GM08714 (cell line): ENCODE measurements at regions not wholly inside any gene's neighbourhood (a gene's known extent, or its start where the extent isn't known, plus 50 kb on each side); places are given as distances from the start of the nearest gene placed in this dataset.
"Not testable (repeated sequence)": the region's sequence is repeated elsewhere in the genome, so short reads cannot be mapped to it uniquely, and the experiment has no call there.

Experiments used
- H3K4me3 ChIP-seq: fragments of 200-500 bp; sonication (Bioruptor generic); 2 replicates; pipeline ENCODE4 v1.5.1; 2014; ENCODE audit warnings: mild to moderate bottlenecking, low read length, inconsistent platforms
- ZNF274 ChIP-seq: IDR thresholded peaks from 2 replicates; pipeline ENCODE4 v1.6.1; 2012; ENCODE audit warnings: mild to moderate bottlenecking, low read depth, low read length

- no peak overlapping the region for H3K4me3 ChIP-seq
- no peak for TF ChIP-seq ZNF274
These were observed 72.1 kb upstream of the EPB41L1 start for GRCh38 chr20:36082315-36082915.

GRCh38 chr20:36083200-36083599 lies 71.3 kb upstream of the EPB41L1 start:
- not testable (repeated sequence) for H3K4me3 ChIP-seq

- H3K4me3 ChIP-seq: no peak overlapping the region
- no peak for TF ChIP-seq ZNF274
These were observed 70.2 kb upstream of the EPB41L1 start for GRCh38 chr20:36084356-36084755.

GRCh38 chr20:36084897-36085613 lies 69.5 kb upstream of the EPB41L1 start:
- H3K4me3 ChIP-seq: no peak overlapping the region
- no peak for TF ChIP-seq ZNF274

GRCh38 chr20:36085686-36086267 lies 68.8 kb upstream of the EPB41L1 start:
- no peak for TF ChIP-seq ZNF274
- H3K4me3 ChIP-seq: no peak overlapping the region

- H3K4me3 ChIP-seq: no peak overlapping the region
- TF ChIP-seq ZNF274: no peak
These were observed 67.8 kb upstream of the EPB41L1 start for GRCh38 chr20:36086767-36087166.

- H3K4me3 ChIP-seq: no peak overlapping the region
- TF ChIP-seq ZNF274: no peak
These were observed 64.3 kb upstream of the EPB41L1 start for GRCh38 chr20:36090223-36090622.

GRCh38 chr20:36091561-36092397 lies 62.8 kb upstream of the EPB41L1 start:
- no peak for TF ChIP-seq ZNF274
- no peak overlapping the region for H3K4me3 ChIP-seq

GRCh38 chr20:36092398-36093024 lies 62.0 kb upstream of the EPB41L1 start:
- TF ChIP-seq ZNF274: no peak
- H3K4me3 ChIP-seq: peak overlapping the region; percentile 44; the same call in 1 of the 2 replicates

GRCh38 chr20:36093025-36093803 lies 61.3 kb upstream of the EPB41L1 start:
- peak overlapping the region; percentile 44; the same call in 1 of the 2 replicates for H3K4me3 ChIP-seq
- no peak for TF ChIP-seq ZNF274

- TF ChIP-seq ZNF274: no peak
- no peak overlapping the region; the same call in 1 of the 2 replicates for H3K4me3 ChIP-seq
These were observed 60.8 kb upstream of the EPB41L1 start for GRCh38 chr20:36093804-36094145.

GRCh38 chr20:36094497-36094896 lies 60.0 kb upstream of the EPB41L1 start:
- TF ChIP-seq ZNF274: no peak
- no peak overlapping the region for H3K4me3 ChIP-seq

GRCh38 chr20:36096435-36096834 lies 58.1 kb upstream of the EPB41L1 start:
- no peak for TF ChIP-seq ZNF274
- no peak overlapping the region for H3K4me3 ChIP-seq
